Common myeloid progenitor, CD34-positive (primary cell): ENCODE measurements at regions not wholly inside any gene's neighbourhood (a gene's known extent, or its start where the extent isn't known, plus 50 kb on each side); places are given as distances from the start of the nearest gene placed in this dataset.

Source experiments
- CTCF ChIA-PET: fragments of 350-600 bp; sonication (Branson Sonifier 250); formaldehyde crosslinking; loops from one replicate; lab custom pipeline; 2021; ENCODE audit warnings: antibody characterized with exemption; lab: Charles Lee
- POLR2A ChIA-PET: fragments of 350-600 bp; sonication (Branson Sonifier 250); formaldehyde crosslinking; loops from one replicate; lab custom pipeline; 2021; ENCODE audit warnings: antibody characterized with exemption; lab: Charles Lee
- DNase-seq, 3 donors: peaks; one replicate each; pipeline versions ENCODE4 v3.0.0 to v3.0.0-alpha.2; 2013
- H3K27ac ChIP-seq, 2 experiments: 1 replicate in 1 of 2; 2 replicates in 1 of 2; pipeline ENCODE4 v1.7.0; 2013; ENCODE audit warnings: inconsistent platforms in 2 of 2, low read length in 2 of 2, mild to moderate bottlenecking in 2 of 2, low read depth in 1 of 2, moderate library complexity in 1 of 2; ENCODE audit not compliant: severe bottlenecking in 2 of 2, insufficient read depth in 1 of 2, poor library complexity in 1 of 2
- H3K27me3 ChIP-seq, 5 experiments: replicated peaks in 2 of 5; 1 replicate in 3 of 5; 2 replicates in 2 of 5; pipeline versions ENCODE4 v1.6.1 to v1.7.0; 2013; ENCODE audit warnings: low read length in 4 of 5, mild to moderate bottlenecking in 2 of 5, moderate library complexity in 2 of 5, inconsistent platforms in 1 of 5; ENCODE audit not compliant: insufficient read depth in 5 of 5, control insufficient read depth in 4 of 5
- H3K36me3 ChIP-seq, 4 experiments: 1 replicate in 2 of 4; 2 replicates in 2 of 4; pipeline versions ENCODE4 v1.6.1 to v1.7.0; 2013; ENCODE audit warnings: low read length in 3 of 4, control low read depth in 1 of 4, mild to moderate bottlenecking in 1 of 4; ENCODE audit not compliant: control insufficient read depth in 4 of 4, insufficient read depth in 4 of 4
- H3K4me1 ChIP-seq, 4 experiments: 1 replicate in 3 of 4; 2 replicates in 1 of 4; pipeline versions ENCODE4 v1.6.1 to v1.7.1; 2013; ENCODE audit warnings: low read length in 3 of 4, mild to moderate bottlenecking in 3 of 4, control low read depth in 1 of 4, inconsistent platforms in 1 of 4, moderate library complexity in 1 of 4; ENCODE audit not compliant: control insufficient read depth in 4 of 4, insufficient read depth in 4 of 4; ENCODE audit errors: control extremely low read depth in 1 of 4
- H3K4me3 ChIP-seq, 7 experiments: 1 replicate in 4 of 7; 2 replicates in 3 of 7; pipeline versions ENCODE4 v1.5.1 to v1.7.0; 2013; ENCODE audit warnings: mild to moderate bottlenecking in 7 of 7, low read length in 6 of 7, moderate library complexity in 6 of 7, inconsistent platforms in 2 of 7, low read depth in 2 of 7, control low read depth in 1 of 7; ENCODE audit not compliant: insufficient read depth in 4 of 7, control insufficient read depth in 1 of 7; ENCODE audit errors: extremely low read depth in 1 of 7
- H3K9me3 ChIP-seq, 5 experiments: 1 replicate in 4 of 5; 2 replicates in 1 of 5; pipeline versions ENCODE4 v1.6.1 to v1.7.1; 2013; ENCODE audit warnings: low read length in 4 of 5, mild to moderate bottlenecking in 2 of 5, inconsistent platforms in 1 of 5, low read depth in 1 of 5, moderate library complexity in 1 of 5; ENCODE audit not compliant: control insufficient read depth in 4 of 5, insufficient read depth in 2 of 5; ENCODE audit errors: control extremely low read depth in 1 of 5
- WGBS: methylation state at CpG from one replicate; pipeline ENCODE4 v1.1.5; 2013; ENCODE audit not compliant: insufficient coverage; 5-methylcytosine and 5-hydroxymethylcytosine counted together

DNA sequence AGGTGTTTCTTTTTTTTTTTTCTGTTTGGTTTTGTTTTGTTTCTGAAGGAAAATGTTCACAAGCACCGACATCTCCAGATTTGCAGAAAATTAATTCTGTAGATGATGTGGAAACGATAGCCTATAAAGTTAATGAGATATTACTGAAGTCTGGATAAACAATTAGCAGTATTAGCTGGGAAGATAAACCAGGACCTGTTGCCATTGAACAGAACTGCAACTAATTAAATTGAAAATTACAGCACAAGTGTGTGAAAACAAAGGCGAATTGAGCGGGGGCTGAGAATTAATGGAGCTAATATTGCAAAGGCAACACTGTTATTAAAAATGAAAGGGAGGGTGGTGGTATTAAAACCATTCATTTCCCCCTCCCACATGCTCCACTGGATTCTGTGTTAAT lies 107.5 kb upstream of the AJAP1 start:
- no peak overlapping the region for H3K27ac ChIP-seq
- peaks cover 0 to 10% (median under 1%) of the 10 kb centered on the region in 5 experiments for H3K9me3 ChIP-seq
- POLR2A ChIA-PET: no interaction called here
- CTCF ChIA-PET: no interaction called here
- no peak for DNase-seq
- 100% methylated on average over 2 of the region's 4 CpGs for WGBS
- H3K4me1 ChIP-seq: no peaks in the 10 kb centered on the region
- no peak overlapping the region for H3K4me3 ChIP-seq
- H3K27me3 ChIP-seq: peaks cover 0 to 3% (median 0%) of the 10 kb centered on the region in 5 experiments
- no peaks in the 10 kb centered on the region for H3K36me3 ChIP-seq

DNA sequence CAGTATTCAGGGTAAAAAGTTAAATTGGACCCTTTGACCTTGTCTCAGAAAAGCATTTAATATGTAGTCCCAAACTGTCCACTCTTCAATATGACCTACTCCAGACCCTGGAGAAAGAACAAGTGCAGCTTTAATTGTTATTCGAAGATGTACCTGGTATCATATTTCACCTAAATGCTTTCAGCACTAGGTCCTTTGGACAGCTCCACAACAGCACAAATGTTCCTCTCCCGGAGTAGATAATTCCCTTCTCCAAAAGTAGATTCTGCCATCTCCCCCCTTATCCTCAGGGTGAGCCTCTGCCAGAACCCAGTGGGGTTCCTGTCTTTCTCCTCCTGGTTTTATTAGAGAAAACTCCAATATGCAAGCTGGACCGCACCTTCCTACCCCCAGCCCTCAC lies 104.5 kb upstream of the AJAP1 start:
- H3K36me3 ChIP-seq: no peaks in the 10 kb centered on the region
- WGBS: 54% methylated on average over 3 of the region's 3 CpGs
- peak in 1 of 3 donors; percentile 7 for DNase-seq
- CTCF ChIA-PET: no interaction called here
- no peaks in the 10 kb centered on the region for H3K4me1 ChIP-seq
- peaks cover 0 to 2% (median 0%) of the 10 kb centered on the region in 5 experiments for H3K27me3 ChIP-seq
- POLR2A ChIA-PET: no interaction called here
- peaks cover 0 to 1% (median 0%) of the 10 kb centered on the region in 5 experiments for H3K9me3 ChIP-seq
- H3K4me3 ChIP-seq: no peak overlapping the region
- H3K27ac ChIP-seq: no peak overlapping the region

DNA sequence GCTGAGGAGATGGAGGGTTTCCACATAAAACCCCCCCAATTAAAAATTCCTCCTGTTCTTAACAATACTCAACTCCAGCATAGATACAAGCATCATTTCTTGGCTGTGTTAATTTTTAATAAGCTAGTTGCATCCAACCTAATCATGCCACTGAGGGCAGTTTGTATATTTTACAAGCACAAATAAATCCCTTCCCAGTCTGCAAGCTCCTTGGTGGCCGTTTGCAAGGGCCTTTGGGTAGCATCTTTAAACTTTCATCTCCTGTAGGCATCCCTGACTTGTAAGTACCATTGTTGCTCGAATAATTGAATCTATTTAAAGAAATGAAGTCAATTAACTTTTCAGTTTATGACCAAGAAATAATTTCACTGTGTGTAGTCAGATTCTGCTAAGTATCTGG lies 103.5 kb upstream of the AJAP1 start:
- no peak overlapping the region for H3K4me3 ChIP-seq
- H3K27me3 ChIP-seq: peaks cover 0 to 2% (median 0%) of the 10 kb centered on the region in 5 experiments
- no peaks in the 10 kb centered on the region for H3K36me3 ChIP-seq
- no peaks in the 10 kb centered on the region for H3K4me1 ChIP-seq
- H3K27ac ChIP-seq: no peak overlapping the region
- no CpG with 5 or more reads among the region's 2 CpGs for WGBS
- CTCF ChIA-PET: no interaction called here
- no peak for DNase-seq
- POLR2A ChIA-PET: interaction anchor here (0.6 kb wide), 1 partner anchor 228 kb away, joined by 3 read pairs; no protein-coding TSS in a partner anchor
- peaks cover 0 to 1% (median 0%) of the 10 kb centered on the region in 5 experiments for H3K9me3 ChIP-seq

GRCh38 chr1:4551706-4552105 lies 102.7 kb upstream of the AJAP1 start:
- H3K4me1 ChIP-seq: no peaks in the 10 kb centered on the region
- POLR2A ChIA-PET: no interaction called here
- peaks cover 0 to 1% (median 0%) of the 10 kb centered on the region in 5 experiments for H3K9me3 ChIP-seq
- 81% methylated on average over 5 of the region's 6 CpGs for WGBS
- no peak overlapping the region for H3K27ac ChIP-seq
- CTCF ChIA-PET: no interaction called here
- H3K4me3 ChIP-seq: no peak overlapping the region
- peaks cover 0 to 2% (median 0%) of the 10 kb centered on the region in 5 experiments for H3K27me3 ChIP-seq
- DNase-seq: no peak
- no peaks in the 10 kb centered on the region for H3K36me3 ChIP-seq

GRCh38 chr1:4553761-4554160 lies 100.6 kb upstream of the AJAP1 start:
- WGBS: 83% methylated on average over 4 of the region's 4 CpGs
- ChIA-PET CTCF (no interaction called here), POLR2A (no interaction called here)

GRCh38 chr1:4554271-4554865 lies 100.0 kb upstream of the AJAP1 start:
- no peak for DNase-seq
- whole genome bisulfite sequencing: 97% methylated on average over 6 of the region's 12 CpGs
- H3K27me3 ChIP-seq: peaks cover 0 to 7% (median 3%) of the 10 kb centered on the region in 5 experiments
- POLR2A ChIA-PET: no interaction called here
- no peak overlapping the region for H3K4me3 ChIP-seq
- H3K4me1 ChIP-seq: no peaks in the 10 kb centered on the region
- H3K36me3 ChIP-seq: no peaks in the 10 kb centered on the region
- H3K9me3 ChIP-seq: peaks cover 0 to 2% (median 0%) of the 10 kb centered on the region in 5 experiments
- CTCF ChIA-PET: no interaction called here
- no peak overlapping the region for H3K27ac ChIP-seq

More at GRCh38 chr1:4553761-4554160, 100.6 kb upstream of the AJAP1 start:
- no peaks in the 10 kb centered on the region for H3K36me3 ChIP-seq
- H3K9me3 ChIP-seq: peaks cover 0 to 3% (median 0%) of the 10 kb centered on the region in 5 experiments
- peaks cover 0 to 2% (median 0%) of the 10 kb centered on the region in 5 experiments for H3K27me3 ChIP-seq
- H3K27ac ChIP-seq: no peak overlapping the region
- H3K4me3 ChIP-seq: no peak overlapping the region
- H3K4me1 ChIP-seq: no peaks in the 10 kb centered on the region
- no peak for DNase-seq

- peaks cover 0 to 28% (median 10%) of the 10 kb centered on the region in 5 experiments for H3K27me3 ChIP-seq
- H3K27ac ChIP-seq: no peak overlapping the region
- POLR2A ChIA-PET: no interaction called here
- H3K9me3 ChIP-seq: peaks cover 0 to 4% (median 0%) of the 10 kb centered on the region in 5 experiments
- no peaks in the 10 kb centered on the region for H3K4me1 ChIP-seq
- DNase-seq: no peak
- H3K36me3 ChIP-seq: no peaks in the 10 kb centered on the region
- H3K4me3 ChIP-seq: no peak overlapping the region
- WGBS: 83% methylated on average over 2 of the region's 5 CpGs
- CTCF ChIA-PET: no interaction called here
Observed at GRCh38 chr1:4557949-4558348, 96.5 kb upstream of the AJAP1 start.
